ENCODE measurements at regions not wholly inside any gene's neighbourhood (a gene's known extent, or its start where the extent isn't known, plus 50 kb on each side); places are given as distances from the start of the nearest gene placed in this dataset.
"Not testable (repeated sequence)": the region's sequence is repeated elsewhere in the genome, so short reads cannot be mapped to it uniquely, and the experiment has no call there.

- DNase-seq (ENCODE audit: low spot score): no peak
Measured at GRCh38 chr2:76008001-76008702, 297.4 kb upstream of the GCFC2 start.

GRCh38 chr2:76000425-76000824, 289.7 kb upstream of the GCFC2 start:
- DNase-seq (ENCODE audit: low spot score): no peak

- no peak for DNase-seq (ENCODE audit: low spot score)
Measured at GRCh38 chr2:75998451-75998850, 287.7 kb upstream of the GCFC2 start.

- no peak for DNase-seq (ENCODE audit: low spot score)
Measured at GRCh38 chr2:75994759-75995158, 284.0 kb upstream of the GCFC2 start.

- not testable (repeated sequence) for DNase-seq (ENCODE audit: low spot score)
Measured at GRCh38 chr2:75988622-75989021, 277.9 kb upstream of the GCFC2 start.

GRCh38 chr2:75986617-75987016, 275.9 kb upstream of the GCFC2 start:
- no peak for DNase-seq (ENCODE audit: low spot score)

GRCh38 chr2:75982719-75983118, 272.0 kb upstream of the GCFC2 start:
- DNase-seq (ENCODE audit: low spot score): no peak

- DNase-seq (ENCODE audit: low spot score): no peak
Measured at GRCh38 chr2:75964646-75965045, 253.9 kb upstream of the GCFC2 start.

- DNase-seq (ENCODE audit: low spot score): no peak
Measured at GRCh38 chr2:75960472-75961009, 249.8 kb upstream of the GCFC2 start.

GRCh38 chr2:75959724-75960471, 249.2 kb upstream of the GCFC2 start:
- no peak for DNase-seq (ENCODE audit: low spot score)

GRCh38 chr2:75954761-75955160, 244.0 kb upstream of the GCFC2 start:
- DNase-seq (ENCODE audit: low spot score): no peak

- DNase-seq (ENCODE audit: low spot score): no peak
Measured at GRCh38 chr2:75952173-75952572, 241.5 kb upstream of the GCFC2 start.

GRCh38 chr2:75949385-75950030, 238.8 kb upstream of the GCFC2 start:
- DNase-seq (ENCODE audit: low spot score): no peak

GRCh38 chr2:75936311-75936710, 225.6 kb upstream of the GCFC2 start:
- no peak for DNase-seq (ENCODE audit: low spot score)

- no peak for DNase-seq (ENCODE audit: low spot score)
Measured at GRCh38 chr2:75932996-75933395, 222.3 kb upstream of the GCFC2 start.

GRCh38 chr2:75928093-75928492, 217.4 kb upstream of the GCFC2 start:
- DNase-seq (ENCODE audit: low spot score): no peak

- DNase-seq (ENCODE audit: low spot score): no peak
Measured at GRCh38 chr2:75925331-75926024, 214.8 kb upstream of the GCFC2 start.

GRCh38 chr2:75922191-75922590, 211.5 kb upstream of the GCFC2 start:
- DNase-seq (ENCODE audit: low spot score): no peak

GRCh38 chr2:75920859-75921551, 210.3 kb upstream of the GCFC2 start:
- no peak for DNase-seq (ENCODE audit: low spot score)

- no peak for DNase-seq (ENCODE audit: low spot score)
Measured at GRCh38 chr2:75915851-75916634, 205.3 kb upstream of the GCFC2 start.

Measured in germinal center (tissue), 1 donor.